ENCODE measurements at regions not wholly inside any gene's neighbourhood (a gene's known extent, or its start where the extent isn't known, plus 50 kb on each side); places are given as distances from the start of the nearest gene placed in this dataset.

- ATAC-seq (no peak), DNase-seq (no peak)
- Mint-ChIP-seq H3K4me1 (no peaks in the 10 kb centered on the region), H3K36me3 (ENCODE audit: low read depth) (no peaks in the 10 kb centered on the region), H3K27ac (no peak overlapping the region), H3K4me3 (no peak overlapping the region), H3K9me3 (no peaks in the 10 kb centered on the region), H3K27me3 (peaks cover 20% of the 10 kb centered on the region)
Observed at GRCh38 chr5:1937590-1937989, 54.9 kb upstream of the IRX4 start.

DNA sequence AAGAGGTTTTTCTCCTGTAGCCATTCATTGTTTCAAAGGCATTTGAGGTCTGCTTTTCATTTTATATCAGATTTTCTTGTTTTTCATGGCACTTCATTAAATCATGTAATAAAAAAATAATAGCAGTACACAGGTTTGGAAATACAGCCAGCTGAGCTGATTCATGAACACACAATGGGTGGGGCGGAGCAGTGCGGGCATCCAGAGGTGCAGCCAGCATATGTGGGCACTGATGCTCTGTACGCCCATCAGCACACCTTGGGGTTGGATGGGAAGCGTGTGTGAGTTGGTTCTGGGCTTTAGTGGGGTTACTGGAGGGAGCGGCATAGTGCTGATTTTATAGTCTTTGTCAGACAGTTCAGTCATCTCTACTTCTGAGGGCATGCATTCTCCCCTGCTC lies 54.2 kb upstream of the IRX4 start:
- Mint-ChIP-seq H3K27me3 (peaks cover 19% of the 10 kb centered on the region), H3K27ac (no peak overlapping the region), H3K36me3 (ENCODE audit: low read depth) (no peaks in the 10 kb centered on the region), H3K4me1 (no peaks in the 10 kb centered on the region), H3K4me3 (no peak overlapping the region), H3K9me3 (no peaks in the 10 kb centered on the region)
- DNase-seq (no peak), ATAC-seq (no peak)

- H3K27ac Mint-ChIP-seq, result no peak overlapping the region
- ATAC-seq (no peak), DNase-seq (no peak)
- H3K4me3 Mint-ChIP-seq, result no peak overlapping the region
- H3K9me3 Mint-ChIP-seq, result no peaks in the 10 kb centered on the region
- no peaks in the 10 kb centered on the region for H3K4me1 Mint-ChIP-seq
- H3K27me3 Mint-ChIP-seq, result peaks cover 22% of the 10 kb centered on the region
- H3K36me3 Mint-ChIP-seq (ENCODE audit: low read depth), result no peaks in the 10 kb centered on the region
Observed at GRCh38 chr5:1936413-1936812, 53.7 kb upstream of the IRX4 start.

DNA sequence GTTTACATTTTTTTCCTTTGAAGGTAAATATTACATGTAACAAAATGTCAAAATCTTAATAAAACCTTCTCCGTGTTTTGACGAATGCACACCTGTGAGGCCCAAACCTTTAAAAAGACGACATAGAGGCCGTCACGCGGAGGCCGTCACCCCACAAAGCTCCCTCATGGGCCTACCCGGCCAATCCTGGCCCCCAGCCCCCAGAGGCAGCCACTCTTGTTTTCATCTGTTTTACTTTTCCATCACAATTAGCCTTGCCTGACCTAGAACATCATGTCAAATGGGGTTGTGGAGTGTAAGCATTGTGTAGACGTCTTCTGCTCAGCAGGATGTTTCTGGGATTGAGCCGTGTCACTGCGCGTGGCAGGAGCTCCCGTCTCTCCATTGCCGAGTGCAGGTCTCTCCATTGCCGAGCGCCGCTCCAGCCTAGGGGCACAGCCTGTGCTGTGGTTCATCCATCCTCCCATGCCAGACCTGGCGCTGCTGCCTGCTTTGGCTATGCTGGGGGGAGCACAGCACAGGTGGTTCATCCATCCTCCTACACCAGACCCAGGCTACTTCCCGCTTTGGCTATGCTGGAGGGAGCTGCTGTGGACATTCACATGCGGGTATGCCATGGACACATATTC lies 52.2 kb upstream of the IRX4 start:
- peak; percentile 4 for ATAC-seq
- DNase-seq, result no peak
- Mint-ChIP-seq H3K27ac (no peak overlapping the region), H3K27me3 (peaks cover 24% of the 10 kb centered on the region), H3K36me3 (ENCODE audit: low read depth) (no peaks in the 10 kb centered on the region), H3K9me3 (no peaks in the 10 kb centered on the region), H3K4me3 (no peak overlapping the region), H3K4me1 (no peaks in the 10 kb centered on the region)

GRCh38 chr5:1934056-1934394 lies 51.3 kb upstream of the IRX4 start:
- no peaks in the 10 kb centered on the region for H3K36me3 Mint-ChIP-seq (ENCODE audit: low read depth)
- no peak overlapping the region for H3K27ac Mint-ChIP-seq
- no peaks in the 10 kb centered on the region for H3K9me3 Mint-ChIP-seq
- H3K27me3 Mint-ChIP-seq, result peaks cover 24% of the 10 kb centered on the region
- ATAC-seq, result no peak
- DNase-seq, result no peak
- no peak overlapping the region for H3K4me3 Mint-ChIP-seq
- H3K4me1 Mint-ChIP-seq, result no peaks in the 10 kb centered on the region

DNA sequence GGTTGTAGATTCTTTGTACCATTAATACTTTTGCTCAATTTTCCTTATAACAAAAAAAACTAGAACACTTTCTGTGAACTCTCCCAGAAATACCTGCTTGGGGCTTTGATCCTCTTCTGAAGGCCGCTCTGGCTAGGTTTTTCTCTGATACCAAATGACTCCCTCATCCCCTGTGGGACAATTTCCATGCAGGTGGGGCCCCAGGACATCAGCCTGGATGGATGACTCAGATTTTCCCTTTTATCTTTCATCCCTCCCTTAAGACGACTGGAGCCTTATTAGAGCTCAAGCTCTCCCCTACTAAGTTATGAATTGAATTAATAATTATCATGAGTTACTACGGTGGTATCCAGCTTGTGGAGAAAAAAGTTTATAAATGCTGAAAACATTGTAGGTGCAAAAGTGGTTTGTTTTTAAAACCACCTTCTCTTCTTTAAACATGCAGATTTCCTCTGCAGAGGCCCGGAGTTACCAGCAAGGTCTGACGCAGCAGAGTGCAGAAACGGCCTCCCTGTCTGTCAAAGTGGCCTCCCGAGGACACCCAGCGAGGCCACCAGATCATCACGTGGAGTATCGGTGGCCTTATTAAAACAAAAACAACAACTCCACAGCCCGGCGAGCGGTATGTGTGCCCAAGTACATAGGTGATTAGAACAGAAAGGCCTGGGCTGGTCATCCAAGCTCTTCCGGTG lies 50.8 kb upstream of the IRX4 start:
- Mint-ChIP-seq H3K4me1 (no peaks in the 10 kb centered on the region), H3K36me3 (ENCODE audit: low read depth) (no peaks in the 10 kb centered on the region), H3K4me3 (no peak overlapping the region), H3K27ac (no peak overlapping the region), H3K9me3 (no peaks in the 10 kb centered on the region), H3K27me3 (peaks cover 24% of the 10 kb centered on the region)
- no peak for DNase-seq
- no peak for ATAC-seq
